ENCODE measurements at regions not wholly inside any gene's neighbourhood (a gene's known extent, or its start where the extent isn't known, plus 50 kb on each side); places are given as distances from the start of the nearest gene placed in this dataset.

GRCh38 chr2:236445678-236446077, 123.9 kb upstream of the ACKR3 start:
- no peak for DNase-seq (ENCODE audit: low spot score)
- Mint-ChIP-seq H3K27ac (ENCODE audit: unreplicated experiment) (no peak overlapping the region), H3K4me1 (ENCODE audit: low read depth) (peaks cover 5% of the 10 kb centered on the region), H3K36me3 (ENCODE audit: low read depth) (peaks cover 7% of the 10 kb centered on the region), H3K4me3 (ENCODE audit: unreplicated experiment) (no peak overlapping the region), H3K9me3 (ENCODE audit: low read depth) (peaks cover 12% of the 10 kb centered on the region), H3K27me3 (ENCODE audit: low read depth) (peaks cover 7% of the 10 kb centered on the region)
- TF ChIP-seq, protein P1, sequence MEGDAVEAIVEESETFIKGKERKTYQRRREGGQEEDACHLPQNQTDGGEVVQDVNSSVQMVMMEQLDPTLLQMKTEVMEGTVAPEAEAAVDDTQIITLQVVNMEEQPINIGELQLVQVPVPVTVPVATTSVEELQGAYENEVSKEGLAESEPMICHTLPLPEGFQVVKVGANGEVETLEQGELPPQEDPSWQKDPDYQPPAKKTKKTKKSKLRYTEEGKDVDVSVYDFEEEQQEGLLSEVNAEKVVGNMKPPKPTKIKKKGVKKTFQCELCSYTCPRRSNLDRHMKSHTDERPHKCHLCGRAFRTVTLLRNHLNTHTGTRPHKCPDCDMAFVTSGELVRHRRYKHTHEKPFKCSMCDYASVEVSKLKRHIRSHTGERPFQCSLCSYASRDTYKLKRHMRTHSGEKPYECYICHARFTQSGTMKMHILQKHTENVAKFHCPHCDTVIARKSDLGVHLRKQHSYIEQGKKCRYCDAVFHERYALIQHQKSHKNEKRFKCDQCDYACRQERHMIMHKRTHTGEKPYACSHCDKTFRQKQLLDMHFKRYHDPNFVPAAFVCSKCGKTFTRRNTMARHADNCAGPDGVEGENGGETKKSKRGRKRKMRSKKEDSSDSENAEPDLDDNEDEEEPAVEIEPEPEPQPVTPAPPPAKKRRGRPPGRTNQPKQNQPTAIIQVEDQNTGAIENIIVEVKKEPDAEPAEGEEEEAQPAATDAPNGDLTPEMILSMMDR (IDR thresholded peaks at IDR 0.05), result no peak

GRCh38 chr2:236446521-236446920, 123.1 kb upstream of the ACKR3 start:
- H3K4me1 Mint-ChIP-seq (ENCODE audit: low read depth), result peaks cover 5% of the 10 kb centered on the region
- peaks cover 4% of the 10 kb centered on the region for H3K27me3 Mint-ChIP-seq (ENCODE audit: low read depth)

DNA sequence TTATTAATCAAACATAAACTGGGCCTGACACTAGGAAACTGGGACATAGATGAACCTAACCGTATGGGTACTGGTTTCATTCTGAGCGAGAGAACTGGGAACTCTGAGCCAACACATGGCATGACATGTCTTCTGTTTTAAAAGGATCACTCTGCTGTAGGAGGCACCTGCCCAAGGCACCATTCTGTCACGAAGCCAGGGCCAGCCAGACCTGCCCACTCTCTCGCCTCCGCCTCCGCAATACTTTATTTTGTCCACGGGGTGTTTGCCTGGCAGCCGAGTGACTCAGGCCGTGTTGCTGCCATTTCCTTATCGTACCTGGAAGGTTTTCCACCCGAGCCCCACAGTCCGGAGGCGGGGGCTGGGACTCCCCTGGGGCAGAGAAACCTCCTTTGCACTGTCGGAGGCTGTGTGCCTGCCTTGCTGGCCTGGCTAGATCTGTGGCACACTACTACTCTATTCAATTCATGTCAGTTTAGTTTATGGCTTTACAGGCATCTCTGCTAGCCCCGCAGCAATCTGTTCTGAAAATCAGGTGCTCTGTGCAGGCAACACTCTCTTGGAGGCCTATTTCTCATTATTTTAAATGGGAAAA, 120.4 kb upstream of the ACKR3 start:
- TF ChIP-seq, protein P1 (IDR thresholded peaks at IDR 0.05), result no peak
- Mint-ChIP-seq H3K4me1 (ENCODE audit: low read depth) (peaks cover 4% of the 10 kb centered on the region), H3K9me3 (ENCODE audit: low read depth) (no peaks in the 10 kb centered on the region), H3K4me3 (ENCODE audit: unreplicated experiment) (no peak overlapping the region), H3K27me3 (ENCODE audit: low read depth) (no peaks in the 10 kb centered on the region), H3K36me3 (ENCODE audit: low read depth) (no peaks in the 10 kb centered on the region), H3K27ac (ENCODE audit: unreplicated experiment) (no peak overlapping the region)
- no peak for DNase-seq (ENCODE audit: low spot score)

More at GRCh38 chr2:236446521-236446920, 123.1 kb upstream of the ACKR3 start:
- DNase-seq (ENCODE audit: low spot score), result no peak
- TF ChIP-seq, protein P1 (IDR thresholded peaks at IDR 0.05), result no peak
- no peak overlapping the region for H3K27ac Mint-ChIP-seq (ENCODE audit: unreplicated experiment)
- H3K9me3 Mint-ChIP-seq (ENCODE audit: low read depth), result peaks cover 12% of the 10 kb centered on the region
- H3K36me3 Mint-ChIP-seq (ENCODE audit: low read depth), result peaks cover 7% of the 10 kb centered on the region
- H3K4me3 Mint-ChIP-seq (ENCODE audit: unreplicated experiment), result no peak overlapping the region

GRCh38 chr2:236452238-236452637, 117.4 kb upstream of the ACKR3 start:
- Mint-ChIP-seq H3K4me3 (ENCODE audit: unreplicated experiment) (no peak overlapping the region), H3K36me3 (ENCODE audit: low read depth) (no peaks in the 10 kb centered on the region), H3K27me3 (ENCODE audit: low read depth) (peaks cover 4% of the 10 kb centered on the region), H3K9me3 (ENCODE audit: low read depth) (peaks cover under 1% of the 10 kb centered on the region), H3K4me1 (ENCODE audit: low read depth) (no peaks in the 10 kb centered on the region), H3K27ac (ENCODE audit: unreplicated experiment) (no peak overlapping the region)
- TF ChIP-seq, protein P1 (IDR thresholded peaks at IDR 0.05), result peak; percentile 13
- no peak for DNase-seq (ENCODE audit: low spot score)

- H3K36me3 Mint-ChIP-seq (ENCODE audit: low read depth), result peaks cover 6% of the 10 kb centered on the region
- H3K27ac Mint-ChIP-seq (ENCODE audit: unreplicated experiment), result no peak overlapping the region
- no peak for DNase-seq (ENCODE audit: low spot score)
- TF ChIP-seq, protein P1 (IDR thresholded peaks at IDR 0.05), result no peak
- H3K4me3 Mint-ChIP-seq (ENCODE audit: unreplicated experiment), result no peak overlapping the region
- H3K9me3 Mint-ChIP-seq (ENCODE audit: low read depth), result peaks cover 9% of the 10 kb centered on the region
- peaks cover 4% of the 10 kb centered on the region for H3K27me3 Mint-ChIP-seq (ENCODE audit: low read depth)
- no peaks in the 10 kb centered on the region for H3K4me1 Mint-ChIP-seq (ENCODE audit: low read depth)
These were observed 115.5 kb upstream of the ACKR3 start for GRCh38 chr2:236454076-236454475.
